ENCODE measurements at regions not wholly inside any gene's neighbourhood (a gene's known extent, or its start where the extent isn't known, plus 50 kb on each side); places are given as distances from the start of the nearest gene placed in this dataset.

DNA sequence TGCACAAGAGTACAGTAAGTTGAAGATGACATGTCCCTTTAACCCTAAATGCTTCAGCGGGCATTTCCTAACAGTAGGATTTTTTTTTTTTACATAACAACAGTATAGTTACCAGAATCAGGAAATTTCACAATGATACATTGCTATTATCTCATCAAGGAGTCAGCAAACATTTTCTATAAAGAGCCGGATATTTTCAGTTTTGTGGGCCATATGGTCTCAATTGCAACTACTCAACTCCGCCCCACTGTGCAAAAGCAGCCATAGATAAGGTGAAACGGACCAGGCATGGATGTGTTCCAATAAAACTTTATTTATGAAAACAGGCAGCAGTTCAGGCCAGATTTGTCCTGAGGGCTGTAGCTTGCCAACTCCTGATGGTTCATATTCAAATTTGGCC is 130.6 kb downstream of the SMAD6 start:
- H3K4me3 ChIP-seq (ENCODE audit: low read depth, low read length) = no peak overlapping the region
- no peaks in the 10 kb centered on the region for H3K36me3 ChIP-seq (replicated peaks)
- no peak for DNase-seq
- no peak overlapping the region for H3K27ac ChIP-seq
- TF ChIP-seq, protein P1, sequence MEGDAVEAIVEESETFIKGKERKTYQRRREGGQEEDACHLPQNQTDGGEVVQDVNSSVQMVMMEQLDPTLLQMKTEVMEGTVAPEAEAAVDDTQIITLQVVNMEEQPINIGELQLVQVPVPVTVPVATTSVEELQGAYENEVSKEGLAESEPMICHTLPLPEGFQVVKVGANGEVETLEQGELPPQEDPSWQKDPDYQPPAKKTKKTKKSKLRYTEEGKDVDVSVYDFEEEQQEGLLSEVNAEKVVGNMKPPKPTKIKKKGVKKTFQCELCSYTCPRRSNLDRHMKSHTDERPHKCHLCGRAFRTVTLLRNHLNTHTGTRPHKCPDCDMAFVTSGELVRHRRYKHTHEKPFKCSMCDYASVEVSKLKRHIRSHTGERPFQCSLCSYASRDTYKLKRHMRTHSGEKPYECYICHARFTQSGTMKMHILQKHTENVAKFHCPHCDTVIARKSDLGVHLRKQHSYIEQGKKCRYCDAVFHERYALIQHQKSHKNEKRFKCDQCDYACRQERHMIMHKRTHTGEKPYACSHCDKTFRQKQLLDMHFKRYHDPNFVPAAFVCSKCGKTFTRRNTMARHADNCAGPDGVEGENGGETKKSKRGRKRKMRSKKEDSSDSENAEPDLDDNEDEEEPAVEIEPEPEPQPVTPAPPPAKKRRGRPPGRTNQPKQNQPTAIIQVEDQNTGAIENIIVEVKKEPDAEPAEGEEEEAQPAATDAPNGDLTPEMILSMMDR (IDR thresholded peaks at IDR 0.05; ENCODE audit: low read depth, low read length, missing control alignments) = no peak
- in situ Hi-C loops (cut with HindIII; ENCODE audit: low pct_ligation_motif_present, low sequenced_read_pairs) = no loop called here
- no peaks in the 10 kb centered on the region for H3K27me3 ChIP-seq (replicated peaks)

GRCh38 chr15:66833371-66833770 is 131.3 kb downstream of the SMAD6 start:
- H3K27me3 ChIP-seq (replicated peaks) = no peaks in the 10 kb centered on the region
- H3K4me3 ChIP-seq (ENCODE audit: low read depth, low read length) = no peak overlapping the region
- H3K36me3 ChIP-seq (replicated peaks) = no peaks in the 10 kb centered on the region
- in situ Hi-C loops (cut with HindIII; ENCODE audit: low pct_ligation_motif_present, low sequenced_read_pairs) = no loop called here
- H3K27ac ChIP-seq = no peak overlapping the region
- no peak for DNase-seq
- TF ChIP-seq, protein P1 (IDR thresholded peaks at IDR 0.05; ENCODE audit: low read depth, low read length, missing control alignments) = no peak

GRCh38 chr15:66833803-66834202 is 131.8 kb downstream of the SMAD6 start:
- in situ Hi-C loops (cut with HindIII; ENCODE audit: low pct_ligation_motif_present, low sequenced_read_pairs) = no loop called here
- Histone ChIP-seq H3K4me3 (ENCODE audit: low read depth, low read length) (no peak overlapping the region), H3K27me3 (replicated peaks) (no peaks in the 10 kb centered on the region), H3K36me3 (replicated peaks) (no peaks in the 10 kb centered on the region), H3K27ac (no peak overlapping the region)
- no peak for DNase-seq
- TF ChIP-seq, protein P1 (IDR thresholded peaks at IDR 0.05; ENCODE audit: low read depth, low read length, missing control alignments) = no peak

GRCh38 chr15:66834881-66835878 is 133.1 kb downstream of the SMAD6 start:
- DNase-seq = no peak
- in situ Hi-C loops (cut with HindIII; ENCODE audit: low pct_ligation_motif_present, low sequenced_read_pairs) = no loop called here
- H3K27ac ChIP-seq = no peak overlapping the region

GRCh38 chr15:66836231-66837030 is 134.4 kb downstream of the SMAD6 start:
- Histone ChIP-seq H3K4me3 (ENCODE audit: low read depth, low read length) (no peak overlapping the region), H3K27me3 (replicated peaks) (no peaks in the 10 kb centered on the region), H3K36me3 (replicated peaks) (no peaks in the 10 kb centered on the region), H3K27ac (no peak overlapping the region)
- TF ChIP-seq, protein P1 (IDR thresholded peaks at IDR 0.05; ENCODE audit: low read depth, low read length, missing control alignments) = no peak
- DNase-seq = no peak
- in situ Hi-C loops (cut with HindIII; ENCODE audit: low pct_ligation_motif_present, low sequenced_read_pairs) = no loop called here

More at GRCh38 chr15:66834881-66835878, 133.1 kb downstream of the SMAD6 start:
- Histone ChIP-seq H3K36me3 (replicated peaks) (no peaks in the 10 kb centered on the region), H3K27me3 (replicated peaks) (no peaks in the 10 kb centered on the region), H3K4me3 (ENCODE audit: low read depth, low read length) (no peak overlapping the region)
- TF ChIP-seq, protein P1 (IDR thresholded peaks at IDR 0.05; ENCODE audit: low read depth, low read length, missing control alignments) = no peak
